AG10803 (cell line): ENCODE measurements at regions not wholly inside any gene's neighbourhood (a gene's known extent, or its start where the extent isn't known, plus 50 kb on each side); places are given as distances from the start of the nearest gene placed in this dataset.

Experiments used
- DNase-seq: peaks from one replicate; pipeline ENCODE4 v3.0.0; 2010; ENCODE audit warnings: low read depth
- H3K4me3 ChIP-seq: 2 replicates; pipeline ENCODE4 v1.5.1; 2011; ENCODE audit warnings: mild to moderate bottlenecking, low read length, control low read depth
- TF ChIP-seq, protein P1 (sequence below): conservative IDR thresholded peaks from 2 replicates; pipeline ENCODE4 v1.5.1; 2011; ENCODE audit warnings: mild to moderate bottlenecking, low read length, control low read depth, inconsistent platforms

DNA sequence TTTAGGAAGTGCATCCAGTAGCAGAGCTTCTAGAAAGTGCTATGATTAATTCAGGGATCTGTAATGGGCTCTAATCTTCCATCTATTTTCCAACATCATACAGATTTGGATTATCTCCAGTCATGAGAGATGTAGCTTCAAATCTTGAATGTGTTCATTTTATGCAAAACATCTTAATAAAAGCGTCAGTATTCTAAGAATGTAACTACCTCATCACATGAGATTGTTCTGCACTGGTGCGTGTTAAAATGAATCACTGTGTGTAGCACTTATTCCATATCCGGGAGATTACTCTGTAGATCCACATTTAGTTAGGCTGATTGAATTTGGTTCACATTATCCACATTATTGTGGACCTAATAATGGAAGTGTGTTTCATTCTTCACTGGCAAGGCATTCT, 344.9 kb upstream of the CHRM2 start:
- peak; percentile 33 for DNase-seq
- TF ChIP-seq, protein P1, sequence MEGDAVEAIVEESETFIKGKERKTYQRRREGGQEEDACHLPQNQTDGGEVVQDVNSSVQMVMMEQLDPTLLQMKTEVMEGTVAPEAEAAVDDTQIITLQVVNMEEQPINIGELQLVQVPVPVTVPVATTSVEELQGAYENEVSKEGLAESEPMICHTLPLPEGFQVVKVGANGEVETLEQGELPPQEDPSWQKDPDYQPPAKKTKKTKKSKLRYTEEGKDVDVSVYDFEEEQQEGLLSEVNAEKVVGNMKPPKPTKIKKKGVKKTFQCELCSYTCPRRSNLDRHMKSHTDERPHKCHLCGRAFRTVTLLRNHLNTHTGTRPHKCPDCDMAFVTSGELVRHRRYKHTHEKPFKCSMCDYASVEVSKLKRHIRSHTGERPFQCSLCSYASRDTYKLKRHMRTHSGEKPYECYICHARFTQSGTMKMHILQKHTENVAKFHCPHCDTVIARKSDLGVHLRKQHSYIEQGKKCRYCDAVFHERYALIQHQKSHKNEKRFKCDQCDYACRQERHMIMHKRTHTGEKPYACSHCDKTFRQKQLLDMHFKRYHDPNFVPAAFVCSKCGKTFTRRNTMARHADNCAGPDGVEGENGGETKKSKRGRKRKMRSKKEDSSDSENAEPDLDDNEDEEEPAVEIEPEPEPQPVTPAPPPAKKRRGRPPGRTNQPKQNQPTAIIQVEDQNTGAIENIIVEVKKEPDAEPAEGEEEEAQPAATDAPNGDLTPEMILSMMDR = no peak
- H3K4me3 ChIP-seq = no peak overlapping the region

DNA sequence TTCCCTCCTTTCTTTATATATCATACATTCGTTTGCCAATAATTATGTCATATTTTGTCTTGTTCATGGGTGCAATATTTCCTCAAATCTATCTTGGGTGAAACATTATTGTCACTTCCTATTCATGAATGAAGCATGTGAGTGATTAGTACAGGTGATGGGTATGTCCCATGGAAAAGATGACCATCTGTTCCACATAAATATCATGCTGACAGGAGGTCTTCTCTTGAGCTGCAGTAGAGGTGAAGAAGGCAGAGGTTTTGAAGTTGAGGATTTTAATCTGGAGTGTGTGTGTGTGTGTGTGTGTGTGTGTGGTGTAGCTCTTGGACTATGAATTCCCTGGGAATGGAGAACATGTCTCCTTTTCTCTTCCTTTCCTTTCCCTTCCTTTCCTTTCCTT, 350.5 kb upstream of the CHRM2 start:
- DNase-seq = no peak
- no peak overlapping the region for H3K4me3 ChIP-seq
- TF ChIP-seq, protein P1 = no peak

DNA sequence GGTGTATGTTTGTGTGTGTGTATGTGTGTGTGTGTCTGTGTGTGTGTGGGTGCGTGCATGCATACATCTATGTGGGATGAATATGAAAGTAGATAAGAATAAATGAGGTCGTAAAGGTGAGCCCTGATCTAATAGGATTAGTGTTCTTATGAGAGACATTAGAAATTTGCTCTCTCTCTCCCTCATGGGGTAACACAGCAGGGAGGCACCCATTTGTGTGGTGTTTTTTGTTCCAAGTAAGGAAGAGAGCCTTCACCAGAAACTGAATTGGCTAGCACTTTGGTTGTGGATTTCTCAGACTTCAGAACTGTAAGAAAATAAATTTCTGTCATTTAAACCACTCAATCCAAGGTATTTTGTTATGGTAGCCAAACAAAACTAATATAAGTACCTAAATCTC, 353.7 kb upstream of the CHRM2 start:
- TF ChIP-seq, protein P1 = no peak
- DNase-seq = no peak
- no peak overlapping the region for H3K4me3 ChIP-seq

DNA sequence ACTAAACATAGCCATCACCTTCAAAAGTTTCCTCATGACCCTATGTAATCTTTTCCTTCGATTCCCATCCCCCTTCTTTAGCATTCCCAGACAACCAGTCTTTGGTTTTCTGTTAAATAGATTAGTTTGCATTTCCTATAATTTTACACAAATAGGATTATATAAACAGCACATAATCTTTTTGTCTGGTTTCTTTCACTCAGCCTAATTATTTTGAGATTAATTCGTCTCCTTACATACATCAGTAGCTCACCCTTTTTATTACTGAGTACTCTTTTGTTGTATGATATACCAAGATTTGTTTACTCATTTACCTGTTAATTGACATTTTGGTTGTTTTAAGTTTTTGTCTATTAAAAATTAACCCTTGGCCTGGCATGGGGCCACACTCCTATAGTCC, 354.7 kb upstream of the CHRM2 start:
- TF ChIP-seq, protein P1 = no peak
- no peak for DNase-seq
- no peak overlapping the region for H3K4me3 ChIP-seq

DNA sequence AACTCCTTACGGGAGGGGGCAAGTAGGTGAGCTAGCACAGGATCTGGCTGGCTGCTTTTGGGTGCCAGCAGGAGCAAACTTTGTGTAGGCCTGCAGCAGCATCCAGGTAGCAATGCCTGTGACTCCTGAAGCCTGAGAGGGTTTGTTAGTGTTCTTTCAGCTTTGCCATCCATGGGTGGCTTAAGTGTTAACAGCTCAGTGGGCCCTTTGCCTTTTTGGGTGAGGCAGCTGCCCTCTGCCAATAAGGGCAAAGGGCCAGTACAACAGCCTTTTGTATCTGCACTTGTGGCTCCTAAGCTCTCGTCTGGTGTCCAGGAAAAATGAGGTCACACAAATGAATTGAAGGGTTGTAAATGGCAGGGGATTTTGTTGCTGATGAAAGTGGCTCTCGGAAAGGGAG, 359.0 kb upstream of the CHRM2 start:
- H3K4me3 ChIP-seq = no peak overlapping the region
- TF ChIP-seq, protein P1 = no peak
- no peak for DNase-seq

DNA sequence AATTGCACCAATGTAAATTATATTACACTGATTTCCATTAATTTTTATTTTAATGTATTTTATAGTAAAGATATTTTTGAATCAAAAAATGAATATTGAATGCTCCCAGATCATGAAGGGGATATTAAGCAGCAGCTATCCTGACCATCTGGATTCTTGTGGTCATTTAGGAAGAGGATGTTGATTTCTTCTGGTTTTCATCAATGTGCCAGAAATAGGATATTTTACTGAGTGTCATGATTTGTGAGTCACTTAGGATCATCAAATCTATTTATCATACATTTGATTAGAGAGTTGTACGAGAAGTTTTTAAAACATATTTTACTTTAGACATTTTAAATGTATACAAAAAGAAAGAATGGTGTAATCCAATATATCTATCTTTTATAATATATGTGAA, 366.3 kb upstream of the CHRM2 start:
- TF ChIP-seq, protein P1 = no peak

DNA sequence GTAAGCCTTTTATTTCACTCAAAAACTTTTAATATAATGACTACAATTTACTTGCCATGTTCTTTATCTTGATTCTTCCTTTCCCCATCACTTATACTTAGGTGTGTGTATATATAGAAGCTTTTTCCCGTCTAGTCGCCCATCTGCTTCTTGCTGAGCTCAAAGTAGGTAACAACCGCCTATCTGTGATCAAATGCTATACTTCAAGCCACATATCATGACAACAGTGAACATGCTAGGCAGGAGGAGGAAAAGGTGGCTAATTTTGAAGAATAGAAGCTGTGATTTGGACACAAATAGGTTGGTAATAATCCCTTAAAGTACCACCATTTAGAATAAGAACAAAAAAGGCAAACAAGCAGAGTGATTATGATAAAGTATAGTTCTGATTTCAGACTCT, 367.3 kb upstream of the CHRM2 start:
- no peak overlapping the region for H3K4me3 ChIP-seq
- TF ChIP-seq, protein P1 = no peak
- DNase-seq = no peak

More for the DNA sequence above, 366.3 kb upstream of the CHRM2 start:
- no peak for DNase-seq
- no peak overlapping the region for H3K4me3 ChIP-seq
